Hepatocyte (in vitro differentiated cells): ENCODE measurements at regions not wholly inside any gene's neighbourhood (a gene's known extent, or its start where the extent isn't known, plus 50 kb on each side); places are given as distances from the start of the nearest gene placed in this dataset.

Source experiments
- DNase-seq: peaks from one replicate; pipeline ENCODE4 v3.0.0-alpha.2; 2016; ENCODE audit warnings: low spot score
- H2AFZ ChIP-seq: fragments of 200-600 bp; sonication (generic); 2 replicates; pipeline ENCODE4 v1.6.0; 2016; ENCODE audit warnings: antibody characterized with exemption, mild to moderate bottlenecking
- H3K27ac ChIP-seq: fragments of 200-600 bp; sonication (generic); 2 replicates; pipeline ENCODE4 v1.5.1; 2016; ENCODE audit warnings: mild to moderate bottlenecking
- H3K27me3 ChIP-seq: fragments of 200-600 bp; sonication (generic); 2 replicates; pipeline ENCODE4 v1.6.1; 2016
- H3K36me3 ChIP-seq: fragments of 200-600 bp; sonication (generic); replicated peaks from 2 replicates; pipeline ENCODE4 v1.5.1; 2016; ENCODE audit warnings: low read depth; ENCODE audit not compliant: insufficient read depth
- H3K4me1 ChIP-seq: fragments of 200-600 bp; sonication (generic); 2 replicates; pipeline ENCODE4 v1.5.1; 2016; ENCODE audit warnings: mild to moderate bottlenecking, moderate library complexity; ENCODE audit not compliant: insufficient read depth
- H3K4me2 ChIP-seq: fragments of 200-600 bp; sonication (generic); 2 replicates; pipeline ENCODE4 v1.6.0; 2016
- H3K4me3 ChIP-seq: fragments of 200-600 bp; sonication (generic); 2 replicates; pipeline ENCODE4 v1.5.1; 2016; ENCODE audit warnings: mild to moderate bottlenecking
- H3K79me2 ChIP-seq: fragments of 200-600 bp; sonication (generic); 2 replicates; pipeline ENCODE4 v1.6.0; 2017; ENCODE audit warnings: mild to moderate bottlenecking
- H3K9me2 ChIP-seq: fragments of 200-600 bp; sonication (generic); replicated peaks from 2 replicates; pipeline ENCODE4 v1.6.0; 2017; ENCODE audit warnings: mild to moderate bottlenecking; ENCODE audit not compliant: insufficient read depth
- H3K9me3 ChIP-seq: fragments of 200-600 bp; sonication (generic); 2 replicates; pipeline ENCODE4 v1.5.1; 2016; ENCODE audit warnings: low read depth, mild to moderate bottlenecking
- H4K20me1 ChIP-seq: fragments of 200-600 bp; sonication (generic); 2 replicates; pipeline ENCODE4 v1.6.0; 2016; ENCODE audit warnings: mild to moderate bottlenecking; ENCODE audit not compliant: insufficient read depth, poor library complexity, severe bottlenecking
- CTCF ChIP-seq: fragments of 200-600 bp; sonication (generic); IDR thresholded peaks from 2 replicates; pipeline ENCODE4 v1.5.1; 2016; ENCODE audit warnings: antibody characterized with exemption, mild to moderate bottlenecking; ENCODE audit not compliant: poor library complexity
- EZH2 ChIP-seq: fragments of 200-600 bp; sonication (generic); IDR thresholded peaks from 2 replicates; pipeline ENCODE4 v1.6.1; 2016; ENCODE audit warnings: antibody characterized with exemption, mild to moderate bottlenecking, borderline replicate concordance
- EZH2phosphoT487 ChIP-seq: fragments of 200-600 bp; sonication (generic); IDR thresholded peaks from one replicate; pipeline ENCODE4 v1.6.1; 2018; ENCODE audit warnings: antibody characterized with exemption, mild to moderate bottlenecking, low read depth, moderate library complexity; ENCODE audit not compliant: unreplicated experiment, severe bottlenecking
- WGBS: methylation state at CpG from one replicate; pipeline ENCODE4 v1.1.6; 2016; ENCODE audit warnings: low lambda C conversion rate; ENCODE audit errors: missing lambda C conversion rate; 5-methylcytosine and 5-hydroxymethylcytosine counted together

- no peaks in the 10 kb centered on the region for H3K27me3 ChIP-seq
- DNase-seq = no peak
- no peaks in the 10 kb centered on the region for H3K9me2 ChIP-seq
- no peak for TF ChIP-seq CTCF
- TF ChIP-seq EZH2 = no peak
- TF ChIP-seq EZH2phosphoT487 = no peak
- no peak overlapping the region for H2AFZ ChIP-seq
- H3K79me2 ChIP-seq = no peaks in the 10 kb centered on the region
- no peaks in the 10 kb centered on the region for H3K4me1 ChIP-seq
- H3K27ac ChIP-seq = no peak overlapping the region
- H3K9me3 ChIP-seq = no peaks in the 10 kb centered on the region
- no peak overlapping the region for H3K4me3 ChIP-seq
- no peak overlapping the region for H3K4me2 ChIP-seq
- no peaks in the 10 kb centered on the region for H3K36me3 ChIP-seq
- H4K20me1 ChIP-seq = no peaks in the 10 kb centered on the region
These were observed 622.6 kb downstream of the ADGRL2 start for GRCh38 chr1:82423174-82423815.

GRCh38 chr1:82421782-82422181 lies 621.0 kb downstream of the ADGRL2 start:
- Histone ChIP-seq H3K4me3 (no peak overlapping the region), H4K20me1 (no peaks in the 10 kb centered on the region), H3K27ac (no peak overlapping the region), H3K9me3 (no peaks in the 10 kb centered on the region), H3K79me2 (no peaks in the 10 kb centered on the region), H3K4me1 (no peaks in the 10 kb centered on the region), H3K27me3 (no peaks in the 10 kb centered on the region), H3K4me2 (no peak overlapping the region), H2AFZ (no peak overlapping the region), H3K9me2 (no peaks in the 10 kb centered on the region), H3K36me3 (no peaks in the 10 kb centered on the region)
- no peak for DNase-seq
- TF ChIP-seq CTCF (no peak), EZH2 (no peak), EZH2phosphoT487 (no peak)
- WGBS = 69% methylated on average over 2 of the region's 2 CpGs

GRCh38 chr1:82420584-82420983 lies 619.9 kb downstream of the ADGRL2 start:
- Histone ChIP-seq H3K4me2 (no peak overlapping the region), H3K9me3 (no peaks in the 10 kb centered on the region), H3K4me3 (no peak overlapping the region), H3K4me1 (no peaks in the 10 kb centered on the region), H3K27ac (no peak overlapping the region), H2AFZ (no peak overlapping the region), H4K20me1 (no peaks in the 10 kb centered on the region), H3K36me3 (no peaks in the 10 kb centered on the region), H3K9me2 (no peaks in the 10 kb centered on the region), H3K79me2 (no peaks in the 10 kb centered on the region), H3K27me3 (no peaks in the 10 kb centered on the region)
- WGBS = 86% methylated on average over 3 of the region's 3 CpGs
- no peak for DNase-seq
- TF ChIP-seq EZH2phosphoT487 (no peak), CTCF (no peak), EZH2 (no peak)

- no peak overlapping the region for H3K27ac ChIP-seq
- H3K9me3 ChIP-seq = no peaks in the 10 kb centered on the region
- 93% methylated on average over 1 of the region's 1 CpG for WGBS
- DNase-seq = no peak
- no peaks in the 10 kb centered on the region for H3K9me2 ChIP-seq
- H4K20me1 ChIP-seq = no peaks in the 10 kb centered on the region
- no peak for TF ChIP-seq EZH2phosphoT487
- TF ChIP-seq CTCF = no peak
- TF ChIP-seq EZH2 = no peak
- no peaks in the 10 kb centered on the region for H3K27me3 ChIP-seq
- H3K4me3 ChIP-seq = no peak overlapping the region
- no peaks in the 10 kb centered on the region for H3K79me2 ChIP-seq
- H2AFZ ChIP-seq = no peak overlapping the region
- H3K36me3 ChIP-seq = no peaks in the 10 kb centered on the region
- no peak overlapping the region for H3K4me2 ChIP-seq
- no peaks in the 10 kb centered on the region for H3K4me1 ChIP-seq
These were observed 610.9 kb downstream of the ADGRL2 start for GRCh38 chr1:82411605-82412004.
